ENCODE measurements at regions not wholly inside any gene's neighbourhood (a gene's known extent, or its start where the extent isn't known, plus 50 kb on each side); places are given as distances from the start of the nearest gene placed in this dataset.

GRCh38 chr9:29144476-29144875 is 1571.2 kb upstream of the C9orf72 start:
- ChIA-PET CTCF (ENCODE audit: low intra/inter-chr PET ratio) (no interaction called here), POLR2A (no interaction called here)
- H3K4me2 ChIP-seq (ENCODE audit: insufficient read depth, low read length), result no peak overlapping the region
- no peak overlapping the region for H2AFZ ChIP-seq (ENCODE audit: low read depth, low read length)
- no peaks in the 10 kb centered on the region for H3K9me3 ChIP-seq (replicated peaks; ENCODE audit: control insufficient read depth, insufficient read depth, low read depth, low read length)
- WGBS (ENCODE audit: insufficient coverage, low coverage, missing lambda C conversion rate), result no CpG with 5 or more reads among the region's 1 CpG
- intact Hi-C loops (cut with micrococcal nuclease) (no loop called here), in situ Hi-C loops (cut with MboI) (no loop called here)
- no peaks in the 10 kb centered on the region for H3K79me2 ChIP-seq (ENCODE audit: control insufficient read depth, insufficient read depth, low read length)
- H3K9me1 ChIP-seq (ENCODE audit: control insufficient read depth, insufficient read depth, low read length), result no peaks in the 10 kb centered on the region
- H4K20me1 ChIP-seq (replicated peaks; ENCODE audit: control insufficient read depth, insufficient read depth, low read length), result no peaks in the 10 kb centered on the region
- DNase-seq (ENCODE audit: extremely low read depth in 1 of 4, low spot score in 3 of 4), result no peak
- FAIRE-seq, result no peak
- no peak for ATAC-seq
- no peaks in the 10 kb centered on the region for H3K4me1 ChIP-seq (replicated peaks in 1 of 2; ENCODE audit: control insufficient read depth in 2 of 2, insufficient read depth in 2 of 2, low read length in 2 of 2)
- no peak overlapping the region for H3K9ac ChIP-seq (ENCODE audit: insufficient read depth in 1 of 2, low read depth in 2 of 2, low read length in 2 of 2)
- H3K4me3 ChIP-seq, result no peak overlapping the region
- no peaks in the 10 kb centered on the region for H3K27me3 ChIP-seq (ENCODE audit: control insufficient read depth in 2 of 2, insufficient read depth in 2 of 2, low read length in 2 of 2)
- no peak overlapping the region for H3K27ac ChIP-seq (ENCODE audit: extremely low read depth, low read depth, low read length)
- H3K36me3 ChIP-seq (ENCODE audit: control insufficient read depth, insufficient read depth, low read length), result no peaks in the 10 kb centered on the region
- no TSS peak for BruUV-seq (replicated peaks)
- TF ChIP-seq ZBTB8A (IDR thresholded peaks at IDR 0.05; ENCODE audit: partially characterized antibody), result no peak
- TF ChIP-seq FOXP4 (CRISPR knock-in tag; IDR thresholded peaks at IDR 0.05; ENCODE audit: borderline replicate concordance), result no peak
- TF ChIP-seq CREB3 (tag; conservative IDR thresholded peaks at IDR 0.05; ENCODE audit: low read depth), result no peak
- TF ChIP-seq, protein P1, sequence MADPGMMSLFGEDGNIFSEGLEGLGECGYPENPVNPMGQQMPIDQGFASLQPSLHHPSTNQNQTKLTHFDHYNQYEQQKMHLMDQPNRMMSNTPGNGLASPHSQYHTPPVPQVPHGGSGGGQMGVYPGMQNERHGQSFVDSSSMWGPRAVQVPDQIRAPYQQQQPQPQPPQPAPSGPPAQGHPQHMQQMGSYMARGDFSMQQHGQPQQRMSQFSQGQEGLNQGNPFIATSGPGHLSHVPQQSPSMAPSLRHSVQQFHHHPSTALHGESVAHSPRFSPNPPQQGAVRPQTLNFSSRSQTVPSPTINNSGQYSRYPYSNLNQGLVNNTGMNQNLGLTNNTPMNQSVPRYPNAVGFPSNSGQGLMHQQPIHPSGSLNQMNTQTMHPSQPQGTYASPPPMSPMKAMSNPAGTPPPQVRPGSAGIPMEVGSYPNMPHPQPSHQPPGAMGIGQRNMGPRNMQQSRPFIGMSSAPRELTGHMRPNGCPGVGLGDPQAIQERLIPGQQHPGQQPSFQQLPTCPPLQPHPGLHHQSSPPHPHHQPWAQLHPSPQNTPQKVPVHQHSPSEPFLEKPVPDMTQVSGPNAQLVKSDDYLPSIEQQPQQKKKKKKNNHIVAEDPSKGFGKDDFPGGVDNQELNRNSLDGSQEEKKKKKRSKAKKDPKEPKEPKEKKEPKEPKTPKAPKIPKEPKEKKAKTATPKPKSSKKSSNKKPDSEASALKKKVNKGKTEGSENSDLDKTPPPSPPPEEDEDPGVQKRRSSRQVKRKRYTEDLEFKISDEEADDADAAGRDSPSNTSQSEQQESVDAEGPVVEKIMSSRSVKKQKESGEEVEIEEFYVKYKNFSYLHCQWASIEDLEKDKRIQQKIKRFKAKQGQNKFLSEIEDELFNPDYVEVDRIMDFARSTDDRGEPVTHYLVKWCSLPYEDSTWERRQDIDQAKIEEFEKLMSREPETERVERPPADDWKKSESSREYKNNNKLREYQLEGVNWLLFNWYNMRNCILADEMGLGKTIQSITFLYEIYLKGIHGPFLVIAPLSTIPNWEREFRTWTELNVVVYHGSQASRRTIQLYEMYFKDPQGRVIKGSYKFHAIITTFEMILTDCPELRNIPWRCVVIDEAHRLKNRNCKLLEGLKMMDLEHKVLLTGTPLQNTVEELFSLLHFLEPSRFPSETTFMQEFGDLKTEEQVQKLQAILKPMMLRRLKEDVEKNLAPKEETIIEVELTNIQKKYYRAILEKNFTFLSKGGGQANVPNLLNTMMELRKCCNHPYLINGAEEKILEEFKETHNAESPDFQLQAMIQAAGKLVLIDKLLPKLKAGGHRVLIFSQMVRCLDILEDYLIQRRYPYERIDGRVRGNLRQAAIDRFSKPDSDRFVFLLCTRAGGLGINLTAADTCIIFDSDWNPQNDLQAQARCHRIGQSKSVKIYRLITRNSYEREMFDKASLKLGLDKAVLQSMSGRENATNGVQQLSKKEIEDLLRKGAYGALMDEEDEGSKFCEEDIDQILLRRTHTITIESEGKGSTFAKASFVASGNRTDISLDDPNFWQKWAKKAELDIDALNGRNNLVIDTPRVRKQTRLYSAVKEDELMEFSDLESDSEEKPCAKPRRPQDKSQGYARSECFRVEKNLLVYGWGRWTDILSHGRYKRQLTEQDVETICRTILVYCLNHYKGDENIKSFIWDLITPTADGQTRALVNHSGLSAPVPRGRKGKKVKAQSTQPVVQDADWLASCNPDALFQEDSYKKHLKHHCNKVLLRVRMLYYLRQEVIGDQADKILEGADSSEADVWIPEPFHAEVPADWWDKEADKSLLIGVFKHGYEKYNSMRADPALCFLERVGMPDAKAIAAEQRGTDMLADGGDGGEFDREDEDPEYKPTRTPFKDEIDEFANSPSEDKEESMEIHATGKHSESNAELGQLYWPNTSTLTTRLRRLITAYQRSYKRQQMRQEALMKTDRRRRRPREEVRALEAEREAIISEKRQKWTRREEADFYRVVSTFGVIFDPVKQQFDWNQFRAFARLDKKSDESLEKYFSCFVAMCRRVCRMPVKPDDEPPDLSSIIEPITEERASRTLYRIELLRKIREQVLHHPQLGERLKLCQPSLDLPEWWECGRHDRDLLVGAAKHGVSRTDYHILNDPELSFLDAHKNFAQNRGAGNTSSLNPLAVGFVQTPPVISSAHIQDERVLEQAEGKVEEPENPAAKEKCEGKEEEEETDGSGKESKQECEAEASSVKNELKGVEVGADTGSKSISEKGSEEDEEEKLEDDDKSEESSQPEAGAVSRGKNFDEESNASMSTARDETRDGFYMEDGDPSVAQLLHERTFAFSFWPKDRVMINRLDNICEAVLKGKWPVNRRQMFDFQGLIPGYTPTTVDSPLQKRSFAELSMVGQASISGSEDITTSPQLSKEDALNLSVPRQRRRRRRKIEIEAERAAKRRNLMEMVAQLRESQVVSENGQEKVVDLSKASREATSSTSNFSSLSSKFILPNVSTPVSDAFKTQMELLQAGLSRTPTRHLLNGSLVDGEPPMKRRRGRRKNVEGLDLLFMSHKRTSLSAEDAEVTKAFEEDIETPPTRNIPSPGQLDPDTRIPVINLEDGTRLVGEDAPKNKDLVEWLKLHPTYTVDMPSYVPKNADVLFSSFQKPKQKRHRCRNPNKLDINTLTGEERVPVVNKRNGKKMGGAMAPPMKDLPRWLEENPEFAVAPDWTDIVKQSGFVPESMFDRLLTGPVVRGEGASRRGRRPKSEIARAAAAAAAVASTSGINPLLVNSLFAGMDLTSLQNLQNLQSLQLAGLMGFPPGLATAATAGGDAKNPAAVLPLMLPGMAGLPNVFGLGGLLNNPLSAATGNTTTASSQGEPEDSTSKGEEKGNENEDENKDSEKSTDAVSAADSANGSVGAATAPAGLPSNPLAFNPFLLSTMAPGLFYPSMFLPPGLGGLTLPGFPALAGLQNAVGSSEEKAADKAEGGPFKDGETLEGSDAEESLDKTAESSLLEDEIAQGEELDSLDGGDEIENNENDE (IDR thresholded peaks at IDR 0.05; ENCODE audit: low read depth, low read length), result no peak
- TF ChIP-seq MCM7 (IDR thresholded peaks at IDR 0.05), result no peak
- no peak for TF ChIP-seq ETV1 (tag; conservative IDR thresholded peaks at IDR 0.05; ENCODE audit: low read depth)
- TF ChIP-seq SAFB2 (IDR thresholded peaks at IDR 0.05; ENCODE audit: borderline replicate concordance, low read depth, low read length, severe bottlenecking), result no peak
- no peak for TF ChIP-seq ZNF12 (CRISPR knock-in tag; IDR thresholded peaks at IDR 0.05)
- TF ChIP-seq SMAD4 (CRISPR knock-in tag; conservative IDR thresholded peaks at IDR 0.05), result no peak

Data from K562 (cell line).